Pancreas (tissue), 10 donors: ENCODE measurements at regions not wholly inside any gene's neighbourhood (a gene's known extent, or its start where the extent isn't known, plus 50 kb on each side); places are given as distances from the start of the nearest gene placed in this dataset.
A peak's percentile ranks its signal among the peaks of the same experiment; 100 is the strongest.

Experiments used
- ATAC-seq, 4 donors: fragments of 200-7000 bp; cut with Tn5 transposase; one replicate each; pipeline versions ENCODE4 v1.8.0 to v1.9.1; 2020; ENCODE audit warnings: mild to moderate bottlenecking in 4 of 4, moderate library complexity in 4 of 4
- DNase-seq, 6 donors: peaks; one replicate each; pipeline ENCODE4 v3.0.0-alpha.2; 2020
- FAIRE-seq: peaks from 2 replicates; lab custom pipeline; 2012; peaks lifted over from hg19 to GRCh38; lab: Jason Lieb, UNC
- H3K27ac ChIP-seq, 4 donors: fragments of 200-600 bp; sonication (generic); 1 replicate in 3 of 4; 2 replicates in 1 of 4; pipeline versions ENCODE4 v1.5.0 to v1.8.0; 2020
- H3K27me3 ChIP-seq, 4 donors: fragments of 200-600 bp; one replicate each; pipeline ENCODE4 v1.8.0; 2021
- H3K36me3 ChIP-seq, 3 donors: fragments of 200-600 bp; sonication (generic) in 1 of 3; one replicate each; pipeline versions ENCODE4 v1.5.0 to v1.8.0; 2020 to 2021
- H3K4me1 ChIP-seq, 3 donors: fragments of 200-600 bp; one replicate each; pipeline ENCODE4 v1.8.0; 2021
- H3K4me3 ChIP-seq, 4 donors: fragments of 200-600 bp; sonication (generic) in 2 of 4; one replicate each; pipeline versions ENCODE4 v1.5.0 to v1.8.0; 2020 to 2021
- H3K9me3 ChIP-seq, 4 donors: fragments of 200-600 bp; one replicate each; pipeline ENCODE4 v1.8.0; 2021
- WGBS, 2 donors: extraction: QIAGEN DNeasy Blood & Tissue Kit; methylation state at CpG; one replicate each; pipeline ENCODE4 v1.1.7; 2013; 5-methylcytosine and 5-hydroxymethylcytosine counted together
- intact Hi-C, 3 donors: fragments of 100-400 bp; cut with DNase I; formaldehyde crosslinking; loops; one replicate each; pipeline versions ENCODE4 v1.11.1 to v1.14.2; 2022
- TF ChIP-seq, protein P1 (sequence below), 4 donors: fragments of 200-600 bp; sonication (generic) in 3 of 4; IDR thresholded peaks; one replicate each; pipeline versions ENCODE4 v1.5.0 to v1.8.0; 2021; ENCODE audit warnings: antibody characterized with exemption in 4 of 4
- donor health status: healthy with polysubstance abuse.
- donor health status: DM: no; HTN: no; CAD: no; lungs with moderate emphysema.
- donor health status: DM: no; HTN: no; CAD: no.
- donor health status: control.
- donor health status: control.
- donor health status: Bipolar disorder and iron deficiency.
- donor health status: DM: yes; HTN: yes; CAD: no.
- donor health status: DM: no; HTN: no; CAD: no.
- donor health status: DM: no; HTN: no; CAD: no.
- donor health status: DM: yes; HTN: yes; CAD: no.

DNA sequence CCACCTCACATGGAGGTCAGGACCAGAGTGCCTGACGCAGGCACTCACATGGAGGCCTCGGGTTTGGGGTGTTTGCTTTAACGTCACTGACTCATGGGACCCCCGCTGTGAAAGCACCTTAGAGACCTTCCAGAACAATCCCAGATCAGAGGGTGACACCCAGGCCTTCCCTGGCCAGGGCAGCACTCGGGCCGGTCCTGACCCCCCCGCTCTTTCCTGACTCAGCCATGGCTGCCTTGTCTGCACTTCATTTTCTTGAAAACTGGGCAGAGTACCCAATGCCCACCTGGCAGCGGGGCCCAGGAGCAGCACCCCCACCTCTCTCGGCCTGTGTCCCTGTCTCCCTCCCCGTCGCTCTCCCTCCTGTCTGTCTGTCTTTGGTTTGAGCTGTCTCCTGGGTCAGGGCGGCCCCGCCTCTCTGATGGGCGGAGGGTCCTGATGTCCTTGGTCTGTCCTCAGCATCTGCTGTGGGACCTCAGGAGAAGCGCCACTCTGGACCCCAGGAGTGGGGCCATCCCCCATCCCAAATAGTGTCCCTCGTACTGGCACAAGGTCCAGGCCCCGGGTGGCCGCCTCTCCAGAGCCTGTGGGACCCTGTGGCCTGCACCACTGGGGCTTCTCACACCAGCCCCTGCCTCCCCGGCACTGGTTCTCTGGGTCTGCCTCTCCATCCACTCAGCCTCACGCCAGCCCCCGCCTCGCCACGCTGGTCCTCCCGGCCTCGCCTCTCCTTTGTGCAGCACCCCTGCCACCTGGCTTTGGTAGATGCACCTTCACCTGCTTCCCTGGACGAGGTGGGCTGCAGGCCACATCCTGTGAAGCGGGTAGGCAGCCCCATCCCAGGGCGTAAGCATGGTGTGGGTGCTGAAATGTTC is 55.9 kb upstream of the ZNF469 start:
- intact Hi-C loops, result no loop called here
- Histone ChIP-seq H3K4me1 (no peaks in the 10 kb centered on the region), H3K9me3 (no peaks in the 10 kb centered on the region), H3K36me3 (no peaks in the 10 kb centered on the region), H3K27ac (no peak overlapping the region), H3K4me3 (no peak overlapping the region), H3K27me3 (no peaks in the 10 kb centered on the region)
- ATAC-seq, result no peak
- peak in 1 of 6 donors; percentile 41 for DNase-seq
- TF ChIP-seq, protein P1, sequence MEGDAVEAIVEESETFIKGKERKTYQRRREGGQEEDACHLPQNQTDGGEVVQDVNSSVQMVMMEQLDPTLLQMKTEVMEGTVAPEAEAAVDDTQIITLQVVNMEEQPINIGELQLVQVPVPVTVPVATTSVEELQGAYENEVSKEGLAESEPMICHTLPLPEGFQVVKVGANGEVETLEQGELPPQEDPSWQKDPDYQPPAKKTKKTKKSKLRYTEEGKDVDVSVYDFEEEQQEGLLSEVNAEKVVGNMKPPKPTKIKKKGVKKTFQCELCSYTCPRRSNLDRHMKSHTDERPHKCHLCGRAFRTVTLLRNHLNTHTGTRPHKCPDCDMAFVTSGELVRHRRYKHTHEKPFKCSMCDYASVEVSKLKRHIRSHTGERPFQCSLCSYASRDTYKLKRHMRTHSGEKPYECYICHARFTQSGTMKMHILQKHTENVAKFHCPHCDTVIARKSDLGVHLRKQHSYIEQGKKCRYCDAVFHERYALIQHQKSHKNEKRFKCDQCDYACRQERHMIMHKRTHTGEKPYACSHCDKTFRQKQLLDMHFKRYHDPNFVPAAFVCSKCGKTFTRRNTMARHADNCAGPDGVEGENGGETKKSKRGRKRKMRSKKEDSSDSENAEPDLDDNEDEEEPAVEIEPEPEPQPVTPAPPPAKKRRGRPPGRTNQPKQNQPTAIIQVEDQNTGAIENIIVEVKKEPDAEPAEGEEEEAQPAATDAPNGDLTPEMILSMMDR (IDR thresholded peaks at IDR 0.05), result no peak
- no peak for FAIRE-seq
- WGBS, 2 donors, result 75 to 85% methylated on average over 23 to 28 of the region's 28 CpGs

DNA sequence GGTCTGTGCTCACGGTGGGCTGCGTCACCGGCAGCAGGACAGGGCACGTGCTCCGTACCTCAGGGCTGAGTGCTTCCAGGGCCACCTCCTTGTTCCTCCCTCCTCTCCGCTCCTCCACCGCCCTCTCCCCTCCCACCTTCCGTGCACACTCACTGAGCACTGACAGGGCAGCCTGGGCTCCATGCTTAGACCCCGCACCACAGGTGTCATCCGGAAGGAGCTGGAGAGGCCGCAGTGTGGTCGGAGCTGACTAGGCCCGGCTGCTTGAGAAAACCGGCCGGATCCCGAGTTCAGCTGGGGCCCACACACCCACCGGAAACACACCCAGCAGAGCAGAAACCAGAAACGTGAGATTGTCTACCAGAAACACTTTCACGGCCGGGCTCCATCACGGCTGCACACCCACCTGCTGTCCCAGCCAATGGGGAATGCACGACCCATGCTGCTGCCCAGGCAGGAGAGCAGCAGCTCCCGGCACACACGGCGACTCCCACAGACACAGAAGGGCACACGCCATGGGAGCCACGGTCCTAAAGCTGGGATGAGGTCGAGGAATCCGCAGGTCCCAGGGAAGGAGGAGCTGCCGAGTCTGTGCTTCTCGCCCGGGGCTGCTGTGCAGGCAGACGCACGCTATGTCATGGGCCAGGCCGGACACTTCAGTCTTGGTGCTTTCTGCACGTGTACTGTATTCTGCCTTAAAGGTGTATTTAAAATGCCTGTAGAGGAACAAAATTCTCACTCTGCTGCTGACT is 55.0 kb upstream of the ZNF469 start:
- DNase-seq (peak in 1 of 6 donors; percentile 45), FAIRE-seq (no peak), ATAC-seq (no peak)
- H3K9me3 ChIP-seq, result no peaks in the 10 kb centered on the region
- WGBS, 2 donors, result 64 to 77% methylated on average over 35 to 36 of the region's 36 CpGs
- no peaks in the 10 kb centered on the region for H3K36me3 ChIP-seq
- no peaks in the 10 kb centered on the region for H3K27me3 ChIP-seq
- no peak overlapping the region for H3K27ac ChIP-seq
- TF ChIP-seq, protein P1 (IDR thresholded peaks at IDR 0.05), result no peak
- H3K4me3 ChIP-seq, result no peak overlapping the region
- intact Hi-C loops, result no loop called here
- no peaks in the 10 kb centered on the region for H3K4me1 ChIP-seq

DNA sequence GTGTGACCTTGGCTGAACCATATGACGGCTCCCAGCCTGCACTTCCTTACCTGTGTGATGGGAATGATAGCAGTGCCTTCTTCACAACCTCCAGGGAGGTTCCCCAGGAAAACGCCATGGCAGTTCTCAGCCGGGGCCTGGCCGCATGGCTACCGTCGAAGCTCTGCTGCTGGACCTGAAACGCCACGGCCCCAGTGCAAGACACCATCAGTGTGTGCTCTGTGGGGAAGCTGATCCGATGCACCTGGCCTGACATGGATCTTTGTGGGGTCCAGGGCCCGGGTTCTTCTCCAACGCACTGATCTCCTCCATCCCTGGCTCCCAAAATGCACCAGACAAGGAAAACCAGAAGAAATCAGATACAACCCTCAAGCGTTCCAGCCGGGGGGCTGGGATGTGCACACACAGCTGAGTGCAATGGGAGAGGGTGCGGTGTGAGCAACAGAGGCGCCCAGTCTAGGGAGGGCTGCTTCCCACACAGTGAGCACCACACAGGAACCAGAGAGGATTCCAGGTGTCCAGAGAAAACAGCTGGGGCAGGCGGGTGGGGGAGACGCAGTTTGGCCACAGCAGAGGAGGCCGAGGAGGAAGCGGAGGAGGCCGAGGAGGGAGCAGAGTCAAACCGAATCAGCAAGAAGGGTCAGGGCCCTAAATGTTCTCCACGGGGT is 54.3 kb upstream of the ZNF469 start:
- Histone ChIP-seq H3K4me3 (no peak overlapping the region), H3K9me3 (no peaks in the 10 kb centered on the region), H3K36me3 (no peaks in the 10 kb centered on the region), H3K4me1 (no peaks in the 10 kb centered on the region), H3K27me3 (no peaks in the 10 kb centered on the region), H3K27ac (no peak overlapping the region)
- DNase-seq, result peak in 1 of 6 donors; percentile 26
- ATAC-seq, result no peak
- FAIRE-seq, result no peak
- WGBS, 2 donors, result 64 to 77% methylated on average over 22 of the region's 22 CpGs
- intact Hi-C loops, result no loop called here
- TF ChIP-seq, protein P1 (IDR thresholded peaks at IDR 0.05), result no peak

DNA sequence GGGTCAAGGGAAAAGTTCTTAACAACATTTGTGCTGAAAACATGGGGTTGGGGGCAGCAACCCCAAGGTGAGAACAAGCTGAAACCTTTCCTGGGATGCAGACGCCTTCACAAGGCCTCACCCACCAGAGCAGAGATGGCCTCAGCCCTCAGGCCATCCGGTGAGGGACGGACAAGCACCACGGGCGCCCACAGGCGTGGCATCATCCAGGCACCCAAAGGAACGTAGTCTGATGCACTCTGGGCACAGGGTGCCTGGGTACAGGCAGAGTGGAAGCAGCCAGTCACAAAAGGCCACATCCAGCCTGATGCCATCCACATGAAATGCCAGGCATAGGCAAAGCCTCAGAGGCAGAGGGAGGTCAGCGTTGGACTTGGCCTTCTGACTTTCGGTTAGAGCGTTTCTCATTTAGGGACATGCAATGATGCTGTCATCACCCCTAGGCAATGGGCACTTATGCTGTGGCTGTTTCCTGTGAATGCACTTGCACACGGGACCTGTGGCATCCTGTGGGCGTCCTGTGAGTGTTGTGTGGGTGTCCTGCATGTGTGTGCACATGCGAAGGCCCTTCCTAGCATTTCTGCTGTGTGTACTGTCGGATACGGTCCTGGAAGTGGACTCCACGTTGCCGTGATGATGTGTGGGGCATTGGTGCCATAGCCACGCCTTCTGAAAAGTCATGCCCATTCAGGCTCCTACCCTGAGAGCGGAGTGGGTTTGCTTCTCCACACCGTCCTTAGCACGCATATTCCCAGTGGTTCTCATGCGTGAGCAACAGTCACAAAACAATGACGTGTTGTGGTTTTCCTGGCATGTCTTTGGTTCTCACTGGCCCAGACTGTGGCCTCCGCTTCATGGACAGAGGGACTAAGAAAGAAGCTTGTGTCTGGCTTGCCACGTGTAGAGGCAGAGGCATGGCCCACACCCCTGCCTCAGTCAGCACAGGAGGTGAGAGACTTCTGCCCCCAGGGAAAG is 52.7 kb upstream of the ZNF469 start:
- intact Hi-C loops, result no loop called here
- Histone ChIP-seq H3K36me3 (no peaks in the 10 kb centered on the region), H3K27ac (no peak overlapping the region), H3K27me3 (no peaks in the 10 kb centered on the region), H3K9me3 (no peaks in the 10 kb centered on the region), H3K4me1 (no peaks in the 10 kb centered on the region), H3K4me3 (no peak overlapping the region)
- TF ChIP-seq, protein P1 (IDR thresholded peaks at IDR 0.05), result no peak
- ATAC-seq (no peak), DNase-seq (peak in 1 of 6 donors; percentile 19), FAIRE-seq (no peak)
- 74 to 80% methylated on average over 25 of the region's 25 CpGs for WGBS, 2 donors
